ENCODE measurements at regions not wholly inside any gene's neighbourhood (a gene's known extent, or its start where the extent isn't known, plus 50 kb on each side); places are given as distances from the start of the nearest gene placed in this dataset.

GRCh38 chr13:95352486-95352885 is 51.2 kb upstream of the ABCC4 start:
- Histone ChIP-seq H3K27me3 (ENCODE audit: control insufficient read depth in 3 of 3, insufficient read depth in 3 of 3, low read length in 2 of 3) (no peaks in the 10 kb centered on the region), H3K9ac (ENCODE audit: insufficient read depth in 1 of 2, low read length in 2 of 2) (no peak overlapping the region), H3K4me3 (no peak overlapping the region), H3K27ac (ENCODE audit: low read depth in 1 of 2, low read length in 1 of 2) (no peak overlapping the region), H3K4me1 (ENCODE audit: control insufficient read depth in 5 of 5, insufficient read depth in 5 of 5, low read length in 5 of 5) (peaks cover 0 to 15% (median 2%) of the 10 kb centered on the region in 5 donors), H3K9me3 (ENCODE audit: control insufficient read depth in 4 of 4, insufficient read depth in 3 of 4, low read length in 3 of 4) (peaks cover 0 to 2% (median 0%) of the 10 kb centered on the region in 4 donors), H3K36me3 (ENCODE audit: control insufficient read depth in 4 of 4, insufficient read depth in 4 of 4, low read length in 4 of 4) (no peaks in the 10 kb centered on the region)
- DNase-seq (no peak), ATAC-seq (ENCODE audit: insufficient read depth, low FRiP score) (no peak)
- WGBS, 2 donors = 0 to 82% methylated on average over 1 of the region's 1 CpG
- TF ChIP-seq CTCF (IDR thresholded peaks at IDR 0.05; ENCODE audit: control extremely low read depth, extremely low read depth) = no peak

GRCh38 chr13:95354156-95354555 is 52.9 kb upstream of the ABCC4 start:
- no peak for TF ChIP-seq CTCF (IDR thresholded peaks at IDR 0.05; ENCODE audit: control extremely low read depth, extremely low read depth)
- H3K4me1 ChIP-seq (ENCODE audit: control insufficient read depth in 5 of 5, insufficient read depth in 5 of 5, low read length in 5 of 5) = peaks cover 0 to 15% (median 2%) of the 10 kb centered on the region in 5 donors
- H3K27me3 ChIP-seq (ENCODE audit: control insufficient read depth in 3 of 3, insufficient read depth in 3 of 3, low read length in 2 of 3) = no peaks in the 10 kb centered on the region
- no peak for DNase-seq
- no peak overlapping the region for H3K4me3 ChIP-seq
- no peak overlapping the region for H3K9ac ChIP-seq (ENCODE audit: insufficient read depth in 1 of 2, low read length in 2 of 2)
- 47 to 75% methylated on average over 2 of the region's 2 CpGs for WGBS, 2 donors
- ATAC-seq (ENCODE audit: insufficient read depth, low FRiP score) = no peak
- no peaks in the 10 kb centered on the region for H3K36me3 ChIP-seq (ENCODE audit: control insufficient read depth in 4 of 4, insufficient read depth in 4 of 4, low read length in 4 of 4)
- peaks cover 0 to 2% (median 0%) of the 10 kb centered on the region in 4 donors for H3K9me3 ChIP-seq (ENCODE audit: control insufficient read depth in 4 of 4, insufficient read depth in 3 of 4, low read length in 3 of 4)
- no peak overlapping the region for H3K27ac ChIP-seq (ENCODE audit: low read depth in 1 of 2, low read length in 1 of 2)

- TF ChIP-seq CTCF (IDR thresholded peaks at IDR 0.05; ENCODE audit: control extremely low read depth, extremely low read depth) = no peak
- H3K9ac ChIP-seq (ENCODE audit: insufficient read depth in 1 of 2, low read length in 2 of 2) = no peak overlapping the region
- H3K27ac ChIP-seq (ENCODE audit: low read depth in 1 of 2, low read length in 1 of 2) = no peak overlapping the region
- H3K36me3 ChIP-seq (ENCODE audit: control insufficient read depth in 4 of 4, insufficient read depth in 4 of 4, low read length in 4 of 4) = no peaks in the 10 kb centered on the region
- no peak overlapping the region for H3K4me3 ChIP-seq
- WGBS, 2 donors = 51 to 81% methylated on average over 4 of the region's 4 CpGs
- H3K9me3 ChIP-seq (ENCODE audit: control insufficient read depth in 4 of 4, insufficient read depth in 3 of 4, low read length in 3 of 4) = peaks cover 0 to 2% (median 0%) of the 10 kb centered on the region in 4 donors
- ATAC-seq (ENCODE audit: insufficient read depth, low FRiP score) = no peak
- H3K27me3 ChIP-seq (ENCODE audit: control insufficient read depth in 3 of 3, insufficient read depth in 3 of 3, low read length in 2 of 3) = no peaks in the 10 kb centered on the region
- H3K4me1 ChIP-seq (ENCODE audit: control insufficient read depth in 5 of 5, insufficient read depth in 5 of 5, low read length in 5 of 5) = peaks cover 0 to 15% (median 2%) of the 10 kb centered on the region in 5 donors
- DNase-seq = peak; percentile 30 to 68 (median 43)
These were observed 53.6 kb upstream of the ABCC4 start for GRCh38 chr13:95354680-95355487.
